K562 (cell line): ENCODE measurements at regions not wholly inside any gene's neighbourhood (a gene's known extent, or its start where the extent isn't known, plus 50 kb on each side); places are given as distances from the start of the nearest gene placed in this dataset.

Experiments used
- ATF7 ChIP-seq: fragments of 450-650 bp; IDR thresholded peaks from 2 replicates; pipeline ENCODE4 v1.7.1; 2014; ENCODE audit warnings: mild to moderate bottlenecking, moderate library complexity
- MYC ChIP-seq, 2 experiments: fragments of 250-450 bp in 1 of 2; sonication (Bioruptor Pico) in 1 of 2; IDR thresholded peaks; 2 replicates each; pipeline versions ENCODE4 v1.5.1 to v1.6.1; 2012 to 2021; ENCODE audit warnings: low read depth in 2 of 2, borderline replicate concordance in 1 of 2, improper control_type of control experiment in 1 of 2, low read length in 1 of 2, mild to moderate bottlenecking in 1 of 2, moderate library complexity in 1 of 2
- ZBTB12 ChIP-seq: fragments of 250-450 bp; sonication (Bioruptor Pico); IDR thresholded peaks from 2 replicates; pipeline ENCODE4 v1.4.0; 2020
- ZNF77 ChIP-seq: fragments of 250-450 bp; sonication (Bioruptor Pico); IDR thresholded peaks from 2 replicates; pipeline ENCODE4 v1.5.0; 2020
- TF ChIP-seq, protein P1 (sequence below): IDR thresholded peaks from 2 replicates; pipeline ENCODE4 v1.6.1; 2014; ENCODE audit warnings: antibody characterized with exemption
- TF ChIP-seq, protein P2 (sequence below): fragments of 450-650 bp; IDR thresholded peaks from 2 replicates; pipeline ENCODE4 v1.6.1; 2014; ENCODE audit warnings: low read depth, mild to moderate bottlenecking, moderate library complexity, borderline replicate concordance
- TF ChIP-seq, protein P3 (sequence below), 2 experiments: IDR thresholded peaks in 1 of 2; conservative IDR thresholded peaks in 1 of 2; 2 replicates each; pipeline ENCODE4 v1.6.1; 2016; ENCODE audit warnings: low read depth in 2 of 2, mild to moderate bottlenecking in 1 of 2, missing compliant biosample characterization in 1 of 2, missing genetic modification characterization in 1 of 2, moderate library complexity in 1 of 2

- TF ChIP-seq MYC (IDR thresholded peaks at IDR 0.05; ENCODE audit: low read depth, low read length), result no peak
- TF ChIP-seq MYC (CRISPR knock-in tag; IDR thresholded peaks at IDR 0.05; ENCODE audit: borderline replicate concordance, low read depth), result no peak
- TF ChIP-seq, protein P1, sequence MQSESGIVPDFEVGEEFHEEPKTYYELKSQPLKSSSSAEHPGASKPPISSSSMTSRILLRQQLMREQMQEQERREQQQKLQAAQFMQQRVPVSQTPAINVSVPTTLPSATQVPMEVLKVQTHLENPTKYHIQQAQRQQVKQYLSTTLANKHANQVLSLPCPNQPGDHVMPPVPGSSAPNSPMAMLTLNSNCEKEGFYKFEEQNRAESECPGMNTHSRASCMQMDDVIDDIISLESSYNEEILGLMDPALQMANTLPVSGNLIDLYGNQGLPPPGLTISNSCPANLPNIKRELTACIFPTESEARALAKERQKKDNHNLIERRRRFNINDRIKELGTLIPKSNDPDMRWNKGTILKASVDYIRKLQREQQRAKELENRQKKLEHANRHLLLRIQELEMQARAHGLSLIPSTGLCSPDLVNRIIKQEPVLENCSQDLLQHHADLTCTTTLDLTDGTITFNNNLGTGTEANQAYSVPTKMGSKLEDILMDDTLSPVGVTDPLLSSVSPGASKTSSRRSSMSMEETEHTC, result peak; percentile 30; the same call in 1 of the 2 replicates
- no peak for TF ChIP-seq ZNF77 (CRISPR knock-in tag)
- TF ChIP-seq ZBTB12 (CRISPR knock-in tag), result 0 out of 2 replicates have a peak, but pooled peaks have one; percentile 7
- TF ChIP-seq, protein P2, sequence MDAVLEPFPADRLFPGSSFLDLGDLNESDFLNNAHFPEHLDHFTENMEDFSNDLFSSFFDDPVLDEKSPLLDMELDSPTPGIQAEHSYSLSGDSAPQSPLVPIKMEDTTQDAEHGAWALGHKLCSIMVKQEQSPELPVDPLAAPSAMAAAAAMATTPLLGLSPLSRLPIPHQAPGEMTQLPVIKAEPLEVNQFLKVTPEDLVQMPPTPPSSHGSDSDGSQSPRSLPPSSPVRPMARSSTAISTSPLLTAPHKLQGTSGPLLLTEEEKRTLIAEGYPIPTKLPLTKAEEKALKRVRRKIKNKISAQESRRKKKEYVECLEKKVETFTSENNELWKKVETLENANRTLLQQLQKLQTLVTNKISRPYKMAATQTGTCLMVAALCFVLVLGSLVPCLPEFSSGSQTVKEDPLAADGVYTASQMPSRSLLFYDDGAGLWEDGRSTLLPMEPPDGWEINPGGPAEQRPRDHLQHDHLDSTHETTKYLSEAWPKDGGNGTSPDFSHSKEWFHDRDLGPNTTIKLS, result no peak
- TF ChIP-seq ATF7, result 0 out of 2 replicates have a peak, but pooled peaks have one; percentile 18
- TF ChIP-seq, protein P3, sequence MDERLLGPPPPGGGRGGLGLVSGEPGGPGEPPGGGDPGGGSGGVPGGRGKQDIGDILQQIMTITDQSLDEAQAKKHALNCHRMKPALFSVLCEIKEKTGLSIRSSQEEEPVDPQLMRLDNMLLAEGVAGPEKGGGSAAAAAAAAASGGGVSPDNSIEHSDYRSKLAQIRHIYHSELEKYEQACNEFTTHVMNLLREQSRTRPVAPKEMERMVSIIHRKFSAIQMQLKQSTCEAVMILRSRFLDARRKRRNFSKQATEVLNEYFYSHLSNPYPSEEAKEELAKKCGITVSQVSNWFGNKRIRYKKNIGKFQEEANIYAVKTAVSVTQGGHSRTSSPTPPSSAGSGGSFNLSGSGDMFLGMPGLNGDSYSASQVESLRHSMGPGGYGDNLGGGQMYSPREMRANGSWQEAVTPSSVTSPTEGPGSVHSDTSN (CRISPR knock-in tag; IDR thresholded peaks at IDR 0.05; ENCODE audit: low read depth), result no peak
- TF ChIP-seq, protein P3 (tag; conservative IDR thresholded peaks at IDR 0.05; ENCODE audit: low read depth), result no peak
Observed at GRCh38 chr2:111659361-111660333, 224.3 kb downstream of the ANAPC1 start (continued).
